ENCODE measurements at regions not wholly inside any gene's neighbourhood (a gene's known extent, or its start where the extent isn't known, plus 50 kb on each side); places are given as distances from the start of the nearest gene placed in this dataset.

- Mint-ChIP-seq H3K9me3 (ENCODE audit: low read depth) (no peaks in the 10 kb centered on the region), H3K4me1 (ENCODE audit: low read depth) (peaks cover 8% of the 10 kb centered on the region), H3K36me3 (ENCODE audit: insufficient read depth) (no peaks in the 10 kb centered on the region), H3K27ac (no peak overlapping the region), H3K4me3 (ENCODE audit: low read depth) (no peak overlapping the region), H3K27me3 (peaks cover 9% of the 10 kb centered on the region)
- TF ChIP-seq CTCF (IDR thresholded peaks at IDR 0.05; ENCODE audit: unreplicated experiment), result no peak
- DNase-seq (ENCODE audit: low spot score, unreplicated experiment), result no peak
These were observed 262.8 kb downstream of the FOXO1 start for GRCh38 chr13:40403509-40404241.

GRCh38 chr13:40404407-40404806 is 262.0 kb downstream of the FOXO1 start:
- no peaks in the 10 kb centered on the region for H3K9me3 Mint-ChIP-seq (ENCODE audit: low read depth)
- H3K27me3 Mint-ChIP-seq, result peaks cover 9% of the 10 kb centered on the region
- no peak for TF ChIP-seq CTCF (IDR thresholded peaks at IDR 0.05; ENCODE audit: unreplicated experiment)
- no peaks in the 10 kb centered on the region for H3K36me3 Mint-ChIP-seq (ENCODE audit: insufficient read depth)
- no peak overlapping the region for H3K27ac Mint-ChIP-seq
- H3K4me3 Mint-ChIP-seq (ENCODE audit: low read depth), result no peak overlapping the region
- peaks cover 8% of the 10 kb centered on the region for H3K4me1 Mint-ChIP-seq (ENCODE audit: low read depth)
- no peak for DNase-seq (ENCODE audit: low spot score, unreplicated experiment)

GRCh38 chr13:40404967-40405716 is 261.3 kb downstream of the FOXO1 start:
- Mint-ChIP-seq H3K27ac (no peak overlapping the region), H3K9me3 (ENCODE audit: low read depth) (no peaks in the 10 kb centered on the region), H3K27me3 (peaks cover 9% of the 10 kb centered on the region), H3K36me3 (ENCODE audit: insufficient read depth) (no peaks in the 10 kb centered on the region), H3K4me3 (ENCODE audit: low read depth) (no peak overlapping the region), H3K4me1 (ENCODE audit: low read depth) (peaks cover 8% of the 10 kb centered on the region)
- DNase-seq (ENCODE audit: low spot score, unreplicated experiment), result no peak
- TF ChIP-seq CTCF (IDR thresholded peaks at IDR 0.05; ENCODE audit: unreplicated experiment), result no peak

GRCh38 chr13:40406405-40407120 is 259.9 kb downstream of the FOXO1 start:
- TF ChIP-seq CTCF (IDR thresholded peaks at IDR 0.05; ENCODE audit: unreplicated experiment), result no peak
- H3K4me3 Mint-ChIP-seq (ENCODE audit: low read depth), result no peak overlapping the region
- H3K9me3 Mint-ChIP-seq (ENCODE audit: low read depth), result peaks cover 3% of the 10 kb centered on the region
- H3K4me1 Mint-ChIP-seq (ENCODE audit: low read depth), result peaks cover 8% of the 10 kb centered on the region
- H3K36me3 Mint-ChIP-seq (ENCODE audit: insufficient read depth), result no peaks in the 10 kb centered on the region
- H3K27ac Mint-ChIP-seq, result no peak overlapping the region
- peaks cover 6% of the 10 kb centered on the region for H3K27me3 Mint-ChIP-seq
- no peak for DNase-seq (ENCODE audit: low spot score, unreplicated experiment)

- H3K9me3 Mint-ChIP-seq (ENCODE audit: low read depth), result peaks cover 3% of the 10 kb centered on the region
- H3K27ac Mint-ChIP-seq, result no peak overlapping the region
- no peak for TF ChIP-seq CTCF (IDR thresholded peaks at IDR 0.05; ENCODE audit: unreplicated experiment)
- no peak for DNase-seq (ENCODE audit: low spot score, unreplicated experiment)
- H3K36me3 Mint-ChIP-seq (ENCODE audit: insufficient read depth), result no peaks in the 10 kb centered on the region
- H3K4me1 Mint-ChIP-seq (ENCODE audit: low read depth), result peaks cover 6% of the 10 kb centered on the region
- peaks cover 6% of the 10 kb centered on the region for H3K27me3 Mint-ChIP-seq
- no peak overlapping the region for H3K4me3 Mint-ChIP-seq (ENCODE audit: low read depth)
These were observed 258.9 kb downstream of the FOXO1 start for GRCh38 chr13:40407567-40407966.
